Tibial nerve (tissue), 4 donors: ENCODE measurements at regions not wholly inside any gene's neighbourhood (a gene's known extent, or its start where the extent isn't known, plus 50 kb on each side); places are given as distances from the start of the nearest gene placed in this dataset.

Experiments
- CTCF ChIP-seq, 5 experiments: fragments of 200-600 bp in 3 of 5; fragments of 450-650 bp in 2 of 5; sonication (generic) in 3 of 5; IDR thresholded peaks; one replicate each; pipeline ENCODE4 v1.5.1; 2016 to 2019; ENCODE audit warnings: antibody characterized with exemption in 5 of 5, mild to moderate bottlenecking in 3 of 5, moderate library complexity in 2 of 5
- EP300 ChIP-seq, 2 donors: sonication (generic); formaldehyde crosslinking; IDR thresholded peaks; one replicate each; pipeline ENCODE4 v1.6.1; 2017; ENCODE audit warnings: antibody characterized with exemption in 2 of 2, mild to moderate bottlenecking in 1 of 2
- POLR2A ChIP-seq, 2 donors: fragments of 450-650 bp; IDR thresholded peaks; one replicate each; pipeline ENCODE4 v1.6.1; 2017; ENCODE audit warnings: antibody characterized with exemption in 2 of 2, mild to moderate bottlenecking in 2 of 2, moderate library complexity in 2 of 2

GRCh38 chr10:64093304-64093703, 572.1 kb downstream of the REEP3 start:
- TF ChIP-seq CTCF (IDR thresholded peaks at IDR 0.05) (no peak), POLR2A (IDR thresholded peaks at IDR 0.05) (no peak), EP300 (IDR thresholded peaks at IDR 0.05) (no peak)
